Skeletal muscle satellite cell (primary cell): ENCODE measurements at regions not wholly inside any gene's neighbourhood (a gene's known extent, or its start where the extent isn't known, plus 50 kb on each side); places are given as distances from the start of the nearest gene placed in this dataset.
"Not testable (repeated sequence)": the region's sequence is repeated elsewhere in the genome, so short reads cannot be mapped to it uniquely, and the experiment has no call there.

Experiments
- H3K27me3 ChIP-seq: 2 replicates; pipeline ENCODE4 v1.7.0; 2013; ENCODE audit warnings: low read length; ENCODE audit not compliant: control insufficient read depth, insufficient read depth
- H3K36me3 ChIP-seq: 2 replicates; pipeline ENCODE4 v1.7.0; 2013; ENCODE audit warnings: mild to moderate bottlenecking, control low read depth, low read length; ENCODE audit not compliant: insufficient read depth
- H3K4me1 ChIP-seq: 2 replicates; pipeline ENCODE4 v1.7.0; 2013; ENCODE audit warnings: low read length; ENCODE audit not compliant: control insufficient read depth, insufficient read depth
- H3K4me2 ChIP-seq: 2 replicates; pipeline ENCODE4 v1.7.0; 2013; ENCODE audit warnings: mild to moderate bottlenecking, low read length
- H3K4me3 ChIP-seq: 2 replicates; pipeline ENCODE4 v1.7.0; 2013; ENCODE audit warnings: low read length
- H3K9ac ChIP-seq: 2 replicates; pipeline ENCODE4 v1.7.0; 2013; ENCODE audit warnings: mild to moderate bottlenecking, low read depth, low read length, moderate library complexity
- H3K9me3 ChIP-seq: replicated peaks from 2 replicates; pipeline ENCODE4 v1.7.0; 2013; ENCODE audit warnings: mild to moderate bottlenecking, control low read depth, low read length

- H3K4me1 ChIP-seq, result no peaks in the 10 kb centered on the region
- no peaks in the 10 kb centered on the region for H3K9me3 ChIP-seq
- H3K27me3 ChIP-seq, result no peaks in the 10 kb centered on the region
- no peaks in the 10 kb centered on the region for H3K36me3 ChIP-seq
- no peak overlapping the region for H3K4me3 ChIP-seq
- H3K9ac ChIP-seq, result no peak overlapping the region
- H3K4me2 ChIP-seq, result no peak overlapping the region
Measured at GRCh38 chr16:86229866-86230656, 280.3 kb upstream of the FOXF1 start.

GRCh38 chr16:86231321-86231995, 278.9 kb upstream of the FOXF1 start:
- Histone ChIP-seq H3K4me3 (no peak overlapping the region), H3K36me3 (no peaks in the 10 kb centered on the region), H3K9ac (no peak overlapping the region), H3K27me3 (no peaks in the 10 kb centered on the region), H3K4me1 (no peaks in the 10 kb centered on the region), H3K9me3 (no peaks in the 10 kb centered on the region), H3K4me2 (no peak overlapping the region)

- Histone ChIP-seq H3K4me1 (no peaks in the 10 kb centered on the region), H3K4me2 (no peak overlapping the region), H3K9ac (no peak overlapping the region), H3K9me3 (no peaks in the 10 kb centered on the region), H3K36me3 (no peaks in the 10 kb centered on the region), H3K4me3 (no peak overlapping the region), H3K27me3 (no peaks in the 10 kb centered on the region)
Measured at GRCh38 chr16:86231996-86232350, 278.4 kb upstream of the FOXF1 start.

- no peak overlapping the region for H3K4me2 ChIP-seq
- H3K27me3 ChIP-seq, result no peaks in the 10 kb centered on the region
- H3K36me3 ChIP-seq, result no peaks in the 10 kb centered on the region
- no peaks in the 10 kb centered on the region for H3K4me1 ChIP-seq
- H3K4me3 ChIP-seq, result no peak overlapping the region
- no peaks in the 10 kb centered on the region for H3K9me3 ChIP-seq
- no peak overlapping the region for H3K9ac ChIP-seq
Measured at GRCh38 chr16:86232496-86232895, 277.8 kb upstream of the FOXF1 start.

- not testable (repeated sequence) for H3K27me3 ChIP-seq, H3K4me2 ChIP-seq, H3K9ac ChIP-seq, H3K9me3 ChIP-seq, H3K4me3 ChIP-seq, H3K36me3 ChIP-seq, H3K4me1 ChIP-seq
Measured at GRCh38 chr16:86233506-86233905, 276.8 kb upstream of the FOXF1 start.

GRCh38 chr16:86239381-86239780, 270.9 kb upstream of the FOXF1 start:
- Histone ChIP-seq H3K9me3 (no peaks in the 10 kb centered on the region), H3K36me3 (no peaks in the 10 kb centered on the region), H3K4me1 (no peaks in the 10 kb centered on the region), H3K4me2 (no peak overlapping the region), H3K27me3 (no peaks in the 10 kb centered on the region), H3K4me3 (no peak overlapping the region), H3K9ac (no peak overlapping the region)

GRCh38 chr16:86240716-86241363, 269.5 kb upstream of the FOXF1 start:
- no peaks in the 10 kb centered on the region for H3K4me1 ChIP-seq
- no peak overlapping the region for H3K4me2 ChIP-seq
- no peak overlapping the region for H3K4me3 ChIP-seq
- H3K27me3 ChIP-seq, result no peaks in the 10 kb centered on the region
- H3K36me3 ChIP-seq, result no peaks in the 10 kb centered on the region
- no peak overlapping the region for H3K9ac ChIP-seq
- H3K9me3 ChIP-seq, result peaks cover 9% of the 10 kb centered on the region

- Histone ChIP-seq H3K4me1 (no peaks in the 10 kb centered on the region), H3K27me3 (no peaks in the 10 kb centered on the region), H3K4me2 (no peak overlapping the region), H3K9ac (no peak overlapping the region), H3K9me3 (peaks cover 9% of the 10 kb centered on the region), H3K4me3 (no peak overlapping the region), H3K36me3 (no peaks in the 10 kb centered on the region)
Measured at GRCh38 chr16:86241681-86242080, 268.6 kb upstream of the FOXF1 start.

- Histone ChIP-seq H3K4me3 (no peak overlapping the region), H3K4me1 (no peaks in the 10 kb centered on the region), H3K4me2 (no peak overlapping the region), H3K9ac (no peak overlapping the region), H3K36me3 (no peaks in the 10 kb centered on the region), H3K27me3 (no peaks in the 10 kb centered on the region), H3K9me3 (peaks cover 9% of the 10 kb centered on the region)
Measured at GRCh38 chr16:86242244-86243122, 267.8 kb upstream of the FOXF1 start.

GRCh38 chr16:86243123-86243473, 267.2 kb upstream of the FOXF1 start:
- Histone ChIP-seq H3K4me1 (no peaks in the 10 kb centered on the region), H3K4me3 (no peak overlapping the region), H3K27me3 (no peaks in the 10 kb centered on the region), H3K36me3 (no peaks in the 10 kb centered on the region), H3K4me2 (no peak overlapping the region), H3K9ac (no peak overlapping the region), H3K9me3 (peaks cover 9% of the 10 kb centered on the region)

- peaks cover 9% of the 10 kb centered on the region for H3K9me3 ChIP-seq
- H3K4me2 ChIP-seq, result no peak overlapping the region
- no peak overlapping the region for H3K9ac ChIP-seq
- H3K36me3 ChIP-seq, result no peaks in the 10 kb centered on the region
- H3K27me3 ChIP-seq, result no peaks in the 10 kb centered on the region
- H3K4me1 ChIP-seq, result no peaks in the 10 kb centered on the region
- no peak overlapping the region for H3K4me3 ChIP-seq
Measured at GRCh38 chr16:86243571-86244154, 266.7 kb upstream of the FOXF1 start.
